Adipocyte (in vitro differentiated cells): ENCODE measurements at regions not wholly inside any gene's neighbourhood (a gene's known extent, or its start where the extent isn't known, plus 50 kb on each side); places are given as distances from the start of the nearest gene placed in this dataset.
A peak's percentile ranks its signal among the peaks of the same experiment; 100 is the strongest.

ENCODE experiments used
- DNase-seq: peaks from one replicate; pipeline ENCODE4 v3.0.0-alpha.2; 2015; ENCODE audit warnings: low read depth
- H3K27me3 ChIP-seq: replicated peaks from 2 replicates; pipeline ENCODE4 v1.7.0; 2013; ENCODE audit warnings: mild to moderate bottlenecking, low read length, moderate library complexity; ENCODE audit not compliant: control insufficient read depth, insufficient read depth
- H3K36me3 ChIP-seq: 2 replicates; pipeline ENCODE4 v1.7.0; 2013; ENCODE audit warnings: low read length, mild to moderate bottlenecking, moderate library complexity; ENCODE audit not compliant: control insufficient read depth, insufficient read depth, severe bottlenecking
- H3K4me1 ChIP-seq: 2 replicates; pipeline ENCODE4 v1.7.0; 2013; ENCODE audit warnings: mild to moderate bottlenecking, low read length, moderate library complexity; ENCODE audit not compliant: control insufficient read depth, insufficient read depth
- H3K4me3 ChIP-seq: 2 replicates; pipeline ENCODE4 v1.7.0; 2013; ENCODE audit warnings: mild to moderate bottlenecking, low read length, moderate library complexity
- H3K9ac ChIP-seq: 2 replicates; pipeline ENCODE4 v1.7.0; 2013; ENCODE audit warnings: mild to moderate bottlenecking, low read length, moderate library complexity
- H3K9me3 ChIP-seq: 2 replicates; pipeline ENCODE4 v1.7.0; 2013; ENCODE audit warnings: mild to moderate bottlenecking, low read length, moderate library complexity; ENCODE audit not compliant: control insufficient read depth

GRCh38 chr3:31275038-31275572, 257.6 kb upstream of the STT3B start:
- Histone ChIP-seq H3K9me3 (no peaks in the 10 kb centered on the region), H3K36me3 (no peaks in the 10 kb centered on the region), H3K4me3 (peak overlapping the region; percentile 4), H3K27me3 (no peaks in the 10 kb centered on the region), H3K4me1 (peaks cover 25% of the 10 kb centered on the region), H3K9ac (peak overlapping the region; percentile 1)
- peak; percentile 17 for DNase-seq

GRCh38 chr3:31275583-31275982, 257.1 kb upstream of the STT3B start:
- H3K4me1 ChIP-seq: peaks cover 25% of the 10 kb centered on the region
- no peak for DNase-seq
- H3K4me3 ChIP-seq: peak overlapping the region; percentile 4
- H3K36me3 ChIP-seq: no peaks in the 10 kb centered on the region
- no peaks in the 10 kb centered on the region for H3K9me3 ChIP-seq
- H3K27me3 ChIP-seq: no peaks in the 10 kb centered on the region
- peak overlapping the region; percentile 1 for H3K9ac ChIP-seq

GRCh38 chr3:31277582-31277981, 255.1 kb upstream of the STT3B start:
- Histone ChIP-seq H3K27me3 (no peaks in the 10 kb centered on the region), H3K4me1 (peaks cover 25% of the 10 kb centered on the region), H3K4me3 (no peak overlapping the region), H3K36me3 (no peaks in the 10 kb centered on the region), H3K9me3 (no peaks in the 10 kb centered on the region), H3K9ac (no peak overlapping the region)
- no peak for DNase-seq

GRCh38 chr3:31278532-31278931, 254.2 kb upstream of the STT3B start:
- no peak overlapping the region for H3K4me3 ChIP-seq
- no peak overlapping the region for H3K9ac ChIP-seq

GRCh38 chr3:31284776-31285175, 247.9 kb upstream of the STT3B start:
- Histone ChIP-seq H3K9me3 (no peaks in the 10 kb centered on the region), H3K4me3 (no peak overlapping the region), H3K36me3 (no peaks in the 10 kb centered on the region), H3K27me3 (no peaks in the 10 kb centered on the region), H3K9ac (no peak overlapping the region), H3K4me1 (no peaks in the 10 kb centered on the region)
- no peak for DNase-seq

More at GRCh38 chr3:31278532-31278931, 254.2 kb upstream of the STT3B start:
- H3K4me1 ChIP-seq: peaks cover 24% of the 10 kb centered on the region
- H3K27me3 ChIP-seq: no peaks in the 10 kb centered on the region
- no peaks in the 10 kb centered on the region for H3K9me3 ChIP-seq
- H3K36me3 ChIP-seq: no peaks in the 10 kb centered on the region
- no peak for DNase-seq

GRCh38 chr3:31285833-31286486, 246.8 kb upstream of the STT3B start:
- Histone ChIP-seq H3K36me3 (no peaks in the 10 kb centered on the region), H3K4me1 (no peaks in the 10 kb centered on the region), H3K9ac (no peak overlapping the region), H3K4me3 (no peak overlapping the region), H3K27me3 (no peaks in the 10 kb centered on the region), H3K9me3 (no peaks in the 10 kb centered on the region)
- no peak for DNase-seq

- no peaks in the 10 kb centered on the region for H3K36me3 ChIP-seq
- no peak overlapping the region for H3K9ac ChIP-seq
- H3K9me3 ChIP-seq: no peaks in the 10 kb centered on the region
- H3K4me3 ChIP-seq: no peak overlapping the region
- H3K4me1 ChIP-seq: no peaks in the 10 kb centered on the region
- DNase-seq: no peak
- no peaks in the 10 kb centered on the region for H3K27me3 ChIP-seq
Measured at GRCh38 chr3:31288224-31288623, 244.5 kb upstream of the STT3B start.

- Histone ChIP-seq H3K4me3 (no peak overlapping the region), H3K27me3 (no peaks in the 10 kb centered on the region), H3K9me3 (no peaks in the 10 kb centered on the region), H3K4me1 (no peaks in the 10 kb centered on the region), H3K9ac (no peak overlapping the region), H3K36me3 (no peaks in the 10 kb centered on the region)
- DNase-seq: peak; percentile 1
Measured at GRCh38 chr3:31288641-31289100, 244.1 kb upstream of the STT3B start.

- H3K4me1 ChIP-seq: no peaks in the 10 kb centered on the region
- H3K9me3 ChIP-seq: no peaks in the 10 kb centered on the region
- no peak overlapping the region for H3K9ac ChIP-seq
- H3K4me3 ChIP-seq: no peak overlapping the region
- H3K36me3 ChIP-seq: no peaks in the 10 kb centered on the region
- no peak for DNase-seq
- H3K27me3 ChIP-seq: no peaks in the 10 kb centered on the region
Measured at GRCh38 chr3:31289584-31289983, 243.1 kb upstream of the STT3B start.

DNA sequence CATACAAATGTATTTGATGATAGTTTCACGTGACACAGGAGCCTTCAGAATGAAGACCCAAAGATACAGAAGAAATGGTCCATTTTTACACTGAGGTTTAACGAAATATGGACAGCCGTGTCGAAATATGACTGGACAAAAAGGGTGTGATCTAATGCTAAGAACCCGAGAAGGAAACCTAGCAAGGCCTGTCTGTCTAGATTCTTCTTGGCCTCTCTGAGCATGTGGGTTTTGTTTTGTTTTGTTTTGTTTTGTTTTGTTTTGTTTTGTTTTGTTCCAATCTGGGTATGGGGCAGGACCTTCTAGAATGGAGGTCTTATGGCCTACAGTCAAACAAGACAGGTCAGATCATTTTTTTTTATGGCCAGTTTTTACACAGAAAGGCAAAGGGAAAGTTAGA, 242.7 kb upstream of the STT3B start:
- Histone ChIP-seq H3K9me3 (no peaks in the 10 kb centered on the region), H3K9ac (no peak overlapping the region), H3K4me3 (no peak overlapping the region), H3K4me1 (no peaks in the 10 kb centered on the region), H3K27me3 (no peaks in the 10 kb centered on the region), H3K36me3 (no peaks in the 10 kb centered on the region)
- DNase-seq: no peak

DNA sequence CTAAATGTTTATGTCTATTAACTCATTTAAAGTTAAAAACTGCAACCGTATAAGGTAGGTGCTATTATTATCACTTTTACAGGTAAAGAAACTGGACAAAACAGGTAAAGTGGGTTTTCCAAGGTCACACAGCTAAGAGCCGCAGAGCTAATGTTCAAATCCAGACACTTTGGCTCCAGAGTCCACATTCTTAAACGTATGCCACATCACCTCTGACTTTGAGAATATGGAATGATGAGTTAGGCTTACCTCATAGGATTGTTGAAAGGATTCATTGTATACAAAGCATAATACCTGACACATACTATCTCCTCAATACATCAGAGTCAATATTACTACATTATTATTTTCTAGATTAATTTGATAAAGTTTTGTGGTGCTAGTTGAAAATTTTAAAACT, 240.9 kb upstream of the STT3B start:
- Histone ChIP-seq H3K4me3 (no peak overlapping the region), H3K36me3 (no peaks in the 10 kb centered on the region), H3K27me3 (no peaks in the 10 kb centered on the region), H3K9me3 (no peaks in the 10 kb centered on the region), H3K4me1 (no peaks in the 10 kb centered on the region), H3K9ac (no peak overlapping the region)
- DNase-seq: no peak
